ENCODE measurements at regions not wholly inside any gene's neighbourhood (a gene's known extent, or its start where the extent isn't known, plus 50 kb on each side); places are given as distances from the start of the nearest gene placed in this dataset.

GRCh38 chr13:106095919-106096318 lies 439.5 kb downstream of the EFNB2 start:
- TF ChIP-seq, protein P1, sequence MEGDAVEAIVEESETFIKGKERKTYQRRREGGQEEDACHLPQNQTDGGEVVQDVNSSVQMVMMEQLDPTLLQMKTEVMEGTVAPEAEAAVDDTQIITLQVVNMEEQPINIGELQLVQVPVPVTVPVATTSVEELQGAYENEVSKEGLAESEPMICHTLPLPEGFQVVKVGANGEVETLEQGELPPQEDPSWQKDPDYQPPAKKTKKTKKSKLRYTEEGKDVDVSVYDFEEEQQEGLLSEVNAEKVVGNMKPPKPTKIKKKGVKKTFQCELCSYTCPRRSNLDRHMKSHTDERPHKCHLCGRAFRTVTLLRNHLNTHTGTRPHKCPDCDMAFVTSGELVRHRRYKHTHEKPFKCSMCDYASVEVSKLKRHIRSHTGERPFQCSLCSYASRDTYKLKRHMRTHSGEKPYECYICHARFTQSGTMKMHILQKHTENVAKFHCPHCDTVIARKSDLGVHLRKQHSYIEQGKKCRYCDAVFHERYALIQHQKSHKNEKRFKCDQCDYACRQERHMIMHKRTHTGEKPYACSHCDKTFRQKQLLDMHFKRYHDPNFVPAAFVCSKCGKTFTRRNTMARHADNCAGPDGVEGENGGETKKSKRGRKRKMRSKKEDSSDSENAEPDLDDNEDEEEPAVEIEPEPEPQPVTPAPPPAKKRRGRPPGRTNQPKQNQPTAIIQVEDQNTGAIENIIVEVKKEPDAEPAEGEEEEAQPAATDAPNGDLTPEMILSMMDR (IDR thresholded peaks at IDR 0.05; ENCODE audit: borderline replicate concordance, extremely low read depth, low read length, poor library complexity, severe bottlenecking): no peak
- no peak for TF ChIP-seq EZH2 (IDR thresholded peaks at IDR 0.05; ENCODE audit: borderline replicate concordance, low read depth, low read length, severe bottlenecking)
